Esophagus muscularis mucosa (tissue), 4 donors: ENCODE measurements at regions not wholly inside any gene's neighbourhood (a gene's known extent, or its start where the extent isn't known, plus 50 kb on each side); places are given as distances from the start of the nearest gene placed in this dataset.

Experiments
- EP300 ChIP-seq: sonication (generic); formaldehyde crosslinking; IDR thresholded peaks from one replicate; pipeline ENCODE4 v1.6.1; 2017; ENCODE audit warnings: antibody characterized with exemption
- POLR2A ChIP-seq: fragments of 450-650 bp; IDR thresholded peaks from one replicate; pipeline ENCODE4 v1.6.1; 2017; ENCODE audit warnings: antibody characterized with exemption, moderate library complexity, mild to moderate bottlenecking, low read depth
- POLR2AphosphoS5 ChIP-seq, 2 donors: sonication (generic); formaldehyde crosslinking; IDR thresholded peaks; one replicate each; pipeline ENCODE4 v1.6.1; 2017; ENCODE audit warnings: antibody characterized with exemption in 2 of 2
- TF ChIP-seq, protein P1 (sequence below), 3 experiments: fragments of 200-600 bp in 2 of 3; fragments of 450-650 bp in 1 of 3; sonication (generic) in 2 of 3; IDR thresholded peaks; one replicate each; pipeline ENCODE4 v1.5.1; 2017 to 2019; ENCODE audit warnings: antibody characterized with exemption in 3 of 3, mild to moderate bottlenecking in 2 of 3, moderate library complexity in 1 of 3

DNA sequence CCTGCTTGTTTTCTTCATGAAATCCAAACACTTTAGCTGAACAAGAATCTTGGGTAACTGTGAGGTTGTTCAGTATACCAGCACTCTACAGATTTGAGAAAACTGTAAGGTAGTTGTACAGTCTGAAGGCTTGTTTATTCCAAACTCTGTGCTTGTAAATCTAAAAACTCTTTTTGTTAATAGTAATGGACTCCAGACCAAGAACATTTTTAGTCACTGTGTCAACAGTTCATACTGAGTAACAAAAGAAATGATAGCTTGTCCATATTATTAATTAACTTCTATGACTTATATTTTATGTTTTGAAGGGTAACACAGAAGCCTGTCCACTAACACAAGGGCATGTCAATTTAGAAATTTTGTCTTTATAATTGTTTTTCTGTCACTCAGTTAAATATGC lies 72.2 kb upstream of the KYNU start:
- TF ChIP-seq EP300 (no peak), POLR2A (no peak), POLR2AphosphoS5 (IDR thresholded peaks at IDR 0.05) (no peak)
- TF ChIP-seq, protein P1, sequence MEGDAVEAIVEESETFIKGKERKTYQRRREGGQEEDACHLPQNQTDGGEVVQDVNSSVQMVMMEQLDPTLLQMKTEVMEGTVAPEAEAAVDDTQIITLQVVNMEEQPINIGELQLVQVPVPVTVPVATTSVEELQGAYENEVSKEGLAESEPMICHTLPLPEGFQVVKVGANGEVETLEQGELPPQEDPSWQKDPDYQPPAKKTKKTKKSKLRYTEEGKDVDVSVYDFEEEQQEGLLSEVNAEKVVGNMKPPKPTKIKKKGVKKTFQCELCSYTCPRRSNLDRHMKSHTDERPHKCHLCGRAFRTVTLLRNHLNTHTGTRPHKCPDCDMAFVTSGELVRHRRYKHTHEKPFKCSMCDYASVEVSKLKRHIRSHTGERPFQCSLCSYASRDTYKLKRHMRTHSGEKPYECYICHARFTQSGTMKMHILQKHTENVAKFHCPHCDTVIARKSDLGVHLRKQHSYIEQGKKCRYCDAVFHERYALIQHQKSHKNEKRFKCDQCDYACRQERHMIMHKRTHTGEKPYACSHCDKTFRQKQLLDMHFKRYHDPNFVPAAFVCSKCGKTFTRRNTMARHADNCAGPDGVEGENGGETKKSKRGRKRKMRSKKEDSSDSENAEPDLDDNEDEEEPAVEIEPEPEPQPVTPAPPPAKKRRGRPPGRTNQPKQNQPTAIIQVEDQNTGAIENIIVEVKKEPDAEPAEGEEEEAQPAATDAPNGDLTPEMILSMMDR (IDR thresholded peaks at IDR 0.05): no peak
